Neural cell (in vitro differentiated cells): ENCODE measurements at regions not wholly inside any gene's neighbourhood (a gene's known extent, or its start where the extent isn't known, plus 50 kb on each side); places are given as distances from the start of the nearest gene placed in this dataset.

Experiments
- H2AFZ ChIP-seq: fragments of 200-600, 300-800 bp; sonication (generic), shearing (Covaris generic); 2 replicates; pipeline ENCODE4 v1.6.0; 2014; ENCODE audit warnings: low read depth, mild to moderate bottlenecking, antibody characterized with exemption, low read length, moderate library complexity
- H3F3A ChIP-seq: fragments of 200-600 bp; shearing (Covaris generic); 2 replicates; pipeline ENCODE4 v1.6.1; 2016; ENCODE audit warnings: mild to moderate bottlenecking, moderate library complexity, mixed read lengths, antibody characterized with exemption, low read length; ENCODE audit not compliant: insufficient read depth, poor library complexity, severe bottlenecking
- H3K27ac ChIP-seq: fragments of 200-600, 300-800 bp; sonication (generic), shearing (Covaris generic); 2 replicates; pipeline ENCODE4 v1.5.1; 2014; ENCODE audit warnings: mild to moderate bottlenecking, low read length, moderate library complexity
- H3K27me3 ChIP-seq: fragments of 300-800, 200-600 bp; sonication (generic), shearing (Covaris generic); 2 replicates; pipeline ENCODE4 v1.6.0; 2014; ENCODE audit warnings: mild to moderate bottlenecking, low read depth, low read length, moderate library complexity; ENCODE audit not compliant: insufficient read depth
- H3K36me3 ChIP-seq: fragments of 300-800, 200-600 bp; sonication (generic), shearing (Covaris generic); 2 replicates; pipeline ENCODE4 v1.5.1; 2014; ENCODE audit warnings: mild to moderate bottlenecking, antibody characterized with exemption, low read length, moderate library complexity; ENCODE audit not compliant: insufficient read depth
- H3K4me2 ChIP-seq: fragments of 300-800, 200-600 bp; sonication (generic), shearing (Covaris generic); 2 replicates; pipeline ENCODE4 v1.6.0; 2014; ENCODE audit warnings: mild to moderate bottlenecking, low read length
- H3K4me3 ChIP-seq: fragments of 300-800, 200-600 bp; sonication (generic), shearing (Covaris generic); 2 replicates; pipeline ENCODE4 v1.5.1; 2014; ENCODE audit warnings: mild to moderate bottlenecking, low read length, moderate library complexity
- H3K79me2 ChIP-seq: fragments of 200-600 bp; shearing (Covaris generic); replicated peaks from 2 replicates; pipeline ENCODE4 v1.6.0; 2014; ENCODE audit warnings: mild to moderate bottlenecking, low read length, moderate library complexity; ENCODE audit not compliant: insufficient read depth
- H3K9ac ChIP-seq: fragments of 300-800, 200-600 bp; sonication (generic), shearing (Covaris generic); 2 replicates; pipeline ENCODE4 v1.6.1; 2016; ENCODE audit warnings: mild to moderate bottlenecking, low read length, mixed read lengths
- H3K9me2 ChIP-seq: fragments of 200-600 bp; shearing (Covaris generic); 2 replicates; pipeline ENCODE4 v1.6.1; 2016; ENCODE audit warnings: mild to moderate bottlenecking, low read length, mixed read lengths; ENCODE audit not compliant: insufficient read depth
- H3K9me3 ChIP-seq: fragments of 200-600, 300-800 bp; sonication (generic), shearing (Covaris generic); 2 replicates; pipeline ENCODE4 v1.6.1; 2016; ENCODE audit warnings: mild to moderate bottlenecking, mixed run types, low read length, moderate library complexity, mixed read lengths
- H4K20me1 ChIP-seq: fragments of 200-600 bp; shearing (Covaris generic); 2 replicates; pipeline ENCODE4 v1.6.1; 2016; ENCODE audit warnings: mild to moderate bottlenecking, mixed run types; ENCODE audit not compliant: insufficient read depth
- CTCF ChIP-seq: fragments of 450-650 bp; IDR thresholded peaks from 2 replicates; pipeline ENCODE4 v1.5.1; 2014; ENCODE audit warnings: antibody characterized with exemption, mild to moderate bottlenecking, moderate library complexity; ENCODE audit not compliant: poor library complexity, severe bottlenecking
- EP300 ChIP-seq: fragments of 450-650 bp; conservative IDR thresholded peaks from 2 replicates; pipeline ENCODE4 v1.6.1; 2014; ENCODE audit warnings: antibody characterized with exemption, mild to moderate bottlenecking, moderate library complexity; ENCODE audit not compliant: poor library complexity, severe bottlenecking
- EZH2 ChIP-seq: fragments of 200-600, 300-800 bp; shearing (Covaris generic), sonication (generic); IDR thresholded peaks from 2 replicates; pipeline ENCODE4 v1.6.1; 2014; ENCODE audit warnings: antibody characterized with exemption, low read length, borderline replicate concordance, mild to moderate bottlenecking; ENCODE audit not compliant: insufficient read depth, poor library complexity, severe bottlenecking
- MXI1 ChIP-seq: fragments of 450-650 bp; conservative IDR thresholded peaks from 2 replicates; pipeline ENCODE4 v1.6.1; 2014; ENCODE audit warnings: antibody characterized with exemption, mild to moderate bottlenecking; ENCODE audit not compliant: poor library complexity, severe bottlenecking
- POLR2AphosphoS5 ChIP-seq: IDR thresholded peaks from 2 replicates; pipeline ENCODE4 v1.6.1; 2012
- RAD21 ChIP-seq: fragments of 450-650 bp; conservative IDR thresholded peaks from 2 replicates; pipeline ENCODE4 v1.6.1; 2014; ENCODE audit warnings: antibody characterized with exemption, mild to moderate bottlenecking, moderate library complexity
- REST ChIP-seq: IDR thresholded peaks from 2 replicates; pipeline ENCODE4 v1.6.1; 2012; ENCODE audit warnings: borderline replicate concordance
- SMC3 ChIP-seq: fragments of 450-650 bp; conservative IDR thresholded peaks from 2 replicates; pipeline ENCODE4 v1.6.1; 2014; ENCODE audit warnings: antibody characterized with exemption, mild to moderate bottlenecking, moderate library complexity; ENCODE audit not compliant: poor library complexity
- TAF1 ChIP-seq: IDR thresholded peaks from 2 replicates; pipeline ENCODE4 v1.6.1; 2012; ENCODE audit warnings: low read depth

- Histone ChIP-seq H2AFZ (no peak overlapping the region), H3K9ac (no peak overlapping the region), H3K27ac (peak overlapping the region; percentile 10), H3K9me3 (no peaks in the 10 kb centered on the region), H4K20me1 (no peaks in the 10 kb centered on the region), H3K36me3 (no peaks in the 10 kb centered on the region), H3F3A (no peaks in the 10 kb centered on the region), H3K79me2 (no peaks in the 10 kb centered on the region), H3K4me3 (no peak overlapping the region), H3K27me3 (no peaks in the 10 kb centered on the region), H3K4me2 (no peak overlapping the region), H3K9me2 (no peaks in the 10 kb centered on the region)
- no peak for TF ChIP-seq RAD21
- TF ChIP-seq MXI1: no peak
- TF ChIP-seq POLR2AphosphoS5: no peak
- no peak for TF ChIP-seq CTCF
- no peak for TF ChIP-seq EP300
- no peak for TF ChIP-seq TAF1
- TF ChIP-seq SMC3: no peak
- no peak for TF ChIP-seq EZH2
- TF ChIP-seq REST: no peak
Measured at GRCh38 chr13:67619351-67619994, 389.3 kb upstream of the PCDH9 start.

GRCh38 chr13:67614579-67614978 is 384.4 kb upstream of the PCDH9 start:
- no peaks in the 10 kb centered on the region for H3K9me2 ChIP-seq
- no peaks in the 10 kb centered on the region for H3F3A ChIP-seq
- H3K79me2 ChIP-seq: no peaks in the 10 kb centered on the region
- no peaks in the 10 kb centered on the region for H3K9me3 ChIP-seq
- no peak overlapping the region for H3K27ac ChIP-seq
- no peak overlapping the region for H2AFZ ChIP-seq
- H4K20me1 ChIP-seq: no peaks in the 10 kb centered on the region
- H3K9ac ChIP-seq: no peak overlapping the region
- H3K27me3 ChIP-seq: no peaks in the 10 kb centered on the region
- no peak for TF ChIP-seq EZH2
- H3K4me2 ChIP-seq: no peak overlapping the region
- H3K4me3 ChIP-seq: no peak overlapping the region
- H3K36me3 ChIP-seq: no peaks in the 10 kb centered on the region

GRCh38 chr13:67614013-67614412 is 383.9 kb upstream of the PCDH9 start:
- Histone ChIP-seq H3K4me2 (no peak overlapping the region), H3K36me3 (no peaks in the 10 kb centered on the region), H3K79me2 (no peaks in the 10 kb centered on the region), H3K9ac (no peak overlapping the region), H3F3A (no peaks in the 10 kb centered on the region), H4K20me1 (no peaks in the 10 kb centered on the region), H3K9me3 (no peaks in the 10 kb centered on the region), H3K4me3 (no peak overlapping the region), H3K9me2 (no peaks in the 10 kb centered on the region), H3K27me3 (no peaks in the 10 kb centered on the region), H3K27ac (no peak overlapping the region), H2AFZ (no peak overlapping the region)
- TF ChIP-seq EP300: no peak
- TF ChIP-seq REST: no peak
- TF ChIP-seq CTCF: no peak
- no peak for TF ChIP-seq POLR2AphosphoS5
- no peak for TF ChIP-seq RAD21
- no peak for TF ChIP-seq MXI1
- TF ChIP-seq TAF1: no peak
- no peak for TF ChIP-seq SMC3
